NB4 (cell line): ENCODE measurements at regions not wholly inside any gene's neighbourhood (a gene's known extent, or its start where the extent isn't known, plus 50 kb on each side); places are given as distances from the start of the nearest gene placed in this dataset.

Experiments used
- POLR2A ChIP-seq: IDR thresholded peaks from 2 replicates; pipeline ENCODE4 v1.6.1; 2011; ENCODE audit warnings: mild to moderate bottlenecking; ENCODE audit not compliant: insufficient read length; ENCODE audit errors: extremely low read depth
- TF ChIP-seq, protein P1 (sequence below): IDR thresholded peaks from one replicate; pipeline ENCODE4 v1.5.1; 2012; ENCODE audit warnings: low read depth, low read length
- TF ChIP-seq, protein P2 (sequence below): IDR thresholded peaks from 2 replicates; pipeline ENCODE4 v1.6.1; 2011; ENCODE audit warnings: low read depth, low read length

- TF ChIP-seq, protein P1, sequence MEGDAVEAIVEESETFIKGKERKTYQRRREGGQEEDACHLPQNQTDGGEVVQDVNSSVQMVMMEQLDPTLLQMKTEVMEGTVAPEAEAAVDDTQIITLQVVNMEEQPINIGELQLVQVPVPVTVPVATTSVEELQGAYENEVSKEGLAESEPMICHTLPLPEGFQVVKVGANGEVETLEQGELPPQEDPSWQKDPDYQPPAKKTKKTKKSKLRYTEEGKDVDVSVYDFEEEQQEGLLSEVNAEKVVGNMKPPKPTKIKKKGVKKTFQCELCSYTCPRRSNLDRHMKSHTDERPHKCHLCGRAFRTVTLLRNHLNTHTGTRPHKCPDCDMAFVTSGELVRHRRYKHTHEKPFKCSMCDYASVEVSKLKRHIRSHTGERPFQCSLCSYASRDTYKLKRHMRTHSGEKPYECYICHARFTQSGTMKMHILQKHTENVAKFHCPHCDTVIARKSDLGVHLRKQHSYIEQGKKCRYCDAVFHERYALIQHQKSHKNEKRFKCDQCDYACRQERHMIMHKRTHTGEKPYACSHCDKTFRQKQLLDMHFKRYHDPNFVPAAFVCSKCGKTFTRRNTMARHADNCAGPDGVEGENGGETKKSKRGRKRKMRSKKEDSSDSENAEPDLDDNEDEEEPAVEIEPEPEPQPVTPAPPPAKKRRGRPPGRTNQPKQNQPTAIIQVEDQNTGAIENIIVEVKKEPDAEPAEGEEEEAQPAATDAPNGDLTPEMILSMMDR, result no peak
- no peak for TF ChIP-seq POLR2A
- TF ChIP-seq, protein P2, sequence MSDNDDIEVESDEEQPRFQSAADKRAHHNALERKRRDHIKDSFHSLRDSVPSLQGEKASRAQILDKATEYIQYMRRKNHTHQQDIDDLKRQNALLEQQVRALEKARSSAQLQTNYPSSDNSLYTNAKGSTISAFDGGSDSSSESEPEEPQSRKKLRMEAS, result no peak
Measured at GRCh38 chr12:98085046-98085755, 430.2 kb upstream of the TMPO start.
